Suprapubic skin (tissue), 4 donors: ENCODE measurements at regions not wholly inside any gene's neighbourhood (a gene's known extent, or its start where the extent isn't known, plus 50 kb on each side); places are given as distances from the start of the nearest gene placed in this dataset.
"Not testable (repeated sequence)": the region's sequence is repeated elsewhere in the genome, so short reads cannot be mapped to it uniquely, and the experiment has no call there.

Experiments used
- CTCF ChIP-seq, 2 donors: fragments of 200-600 bp in 1 of 2; fragments of 450-650 bp in 1 of 2; sonication (generic) in 1 of 2; IDR thresholded peaks; one replicate each; pipeline ENCODE4 v1.5.1; 2016 to 2019; ENCODE audit warnings: antibody characterized with exemption in 2 of 2, mild to moderate bottlenecking in 1 of 2, moderate library complexity in 1 of 2
- EP300 ChIP-seq: sonication (generic); formaldehyde crosslinking; IDR thresholded peaks from one replicate; pipeline ENCODE4 v1.6.1; 2017; ENCODE audit warnings: antibody characterized with exemption
- POLR2A ChIP-seq, 2 donors: fragments of 450-650 bp; IDR thresholded peaks; one replicate each; pipeline ENCODE4 v1.6.1; 2017; ENCODE audit warnings: antibody characterized with exemption in 2 of 2, mild to moderate bottlenecking in 2 of 2, moderate library complexity in 2 of 2
- POLR2AphosphoS5 ChIP-seq, 3 donors: sonication (generic); formaldehyde crosslinking; IDR thresholded peaks; one replicate each; pipeline ENCODE4 v1.6.1; 2017; ENCODE audit warnings: antibody characterized with exemption in 3 of 3

- not testable (repeated sequence) for TF ChIP-seq POLR2AphosphoS5 (IDR thresholded peaks at IDR 0.05); EP300; CTCF (IDR thresholded peaks at IDR 0.05); POLR2A (IDR thresholded peaks at IDR 0.05)
Observed at GRCh38 chr21:10367586-10367985, 153.8 kb upstream of the TPTE start.
